ENCODE measurements at regions not wholly inside any gene's neighbourhood (a gene's known extent, or its start where the extent isn't known, plus 50 kb on each side); places are given as distances from the start of the nearest gene placed in this dataset.

- TF ChIP-seq CTCF (IDR thresholded peaks at IDR 0.05), result no peak
- no peak for TF ChIP-seq EP300 (IDR thresholded peaks at IDR 0.05; ENCODE audit: low read depth)
- TF ChIP-seq POLR2A (IDR thresholded peaks at IDR 0.05), result no peak
- no peak for TF ChIP-seq POLR2AphosphoS5 (IDR thresholded peaks at IDR 0.05)
These were observed 241.6 kb upstream of the SALL1 start for GRCh38 chr16:51392521-51393187.

All from transverse colon (tissue), 4 donors.